HepG2 (cell line): ENCODE measurements at regions not wholly inside any gene's neighbourhood (a gene's known extent, or its start where the extent isn't known, plus 50 kb on each side); places are given as distances from the start of the nearest gene placed in this dataset.

ENCODE experiments used
- ATAC-seq: fragments of 200-7000 bp; cut with Tn5 transposase; 3 replicates; pipeline ENCODE4 v1.9.1; 2020; ENCODE audit warnings: mild to moderate bottlenecking, moderate library complexity
- BruUV-seq: library from RNA; stranded (reverse); fragments of 400-500 nt; replicated peaks from 2 replicates; lab custom pipeline; 2021; lab: Mats Ljungman, UMichigan
- CTCF ChIA-PET: fragments of 300-600 bp; formaldehyde crosslinking; extraction: SDS; loops from one replicate; lab custom pipeline; 2021; ENCODE audit warnings: low total read pairs, inconsistent platforms, low intra/inter-chr PET ratio; lab: Yijun Ruan, JAX
- POLR2A ChIA-PET: fragments of 350-600 bp; sonication (Branson Sonifier 250); formaldehyde crosslinking; loops from one replicate; lab custom pipeline; 2020; ENCODE audit warnings: antibody characterized with exemption, inconsistent platforms; lab: Yijun Ruan, JAX
- DNase-seq: peaks from one replicate; pipeline ENCODE4 v3.0.0-alpha.2; 2015; ENCODE audit warnings: low spot score
- FAIRE-seq: peaks from 3 replicates; lab custom pipeline; 2011; peaks lifted over from hg19 to GRCh38; lab: Jason Lieb, UNC
- H2AFZ ChIP-seq: one replicate; pipeline ENCODE4 v1.6.1; 2011; ENCODE audit warnings: low read length, inconsistent platforms
- H3K27ac ChIP-seq: fragments of 300-600 bp; 3 replicates; pipeline ENCODE4 v1.8.0; 2011; ENCODE audit warnings: mixed run types, mild to moderate bottlenecking, mixed read lengths, low read length, inconsistent platforms; ENCODE audit not compliant: insufficient read depth; ENCODE audit errors: extremely low read length
- H3K27me3 ChIP-seq, 2 experiments: fragments of 200-600 bp in 1 of 2; 2 replicates in 1 of 2; 3 replicates in 1 of 2; pipeline versions ENCODE4 v1.6.0 to v1.8.0; 2011; ENCODE audit warnings: low read length in 2 of 2, mild to moderate bottlenecking in 2 of 2, moderate library complexity in 2 of 2, inconsistent platforms in 1 of 2; ENCODE audit not compliant: insufficient read depth in 2 of 2, control insufficient read depth in 1 of 2
- H3K36me3 ChIP-seq, 2 experiments: fragments of 200-600 bp in 1 of 2; replicated peaks in 1 of 2; 2 replicates in 1 of 2; 3 replicates in 1 of 2; pipeline versions ENCODE4 v1.5.1 to v1.8.0; 2011; ENCODE audit warnings: low read length in 2 of 2, inconsistent platforms in 1 of 2; ENCODE audit not compliant: insufficient read depth in 2 of 2, control insufficient read depth in 1 of 2
- H3K4me1 ChIP-seq: 2 replicates; pipeline ENCODE4 v1.5.1; 2012; ENCODE audit warnings: low read length, inconsistent platforms; ENCODE audit not compliant: insufficient read depth
- H3K4me2 ChIP-seq: 2 replicates; pipeline ENCODE4 v1.6.0; 2011; ENCODE audit warnings: low read depth, low read length, inconsistent platforms
- H3K4me3 ChIP-seq, 3 experiments: fragments of 200-600 bp in 1 of 3; sonication (generic), shearing (Covaris generic) in 1 of 3; replicated peaks in 1 of 3; 2 replicates each; pipeline ENCODE4 v1.5.1; 2011 to 2016; ENCODE audit warnings: low read length in 3 of 3, inconsistent platforms in 2 of 3, low read depth in 2 of 3, mild to moderate bottlenecking in 2 of 3, control low read depth in 1 of 3, mixed read lengths in 1 of 3; ENCODE audit not compliant: insufficient read depth in 1 of 3
- H3K79me2 ChIP-seq: one replicate; pipeline ENCODE4 v1.6.1; 2011; ENCODE audit warnings: low read length, inconsistent platforms; ENCODE audit not compliant: insufficient read depth
- H3K9ac ChIP-seq: 2 replicates; pipeline ENCODE4 v1.6.0; 2011; ENCODE audit warnings: mild to moderate bottlenecking, low read depth, low read length, inconsistent platforms; ENCODE audit not compliant: insufficient read depth
- H3K9me3 ChIP-seq: 2 replicates; pipeline ENCODE4 v1.5.1; 2012; ENCODE audit warnings: mild to moderate bottlenecking, low read length
- H4K20me1 ChIP-seq: 2 replicates; pipeline ENCODE4 v1.6.0; 2011; ENCODE audit warnings: inconsistent platforms, mild to moderate bottlenecking, low read length, moderate library complexity; ENCODE audit not compliant: insufficient read depth
- CHCHD3 ChIP-seq: sonication (generic); formaldehyde crosslinking; IDR thresholded peaks from 2 replicates; pipeline ENCODE4 v1.8.0; 2022; ENCODE audit warnings: mild to moderate bottlenecking, missing genetic modification reagents, moderate library complexity
- HOXA3 ChIP-seq: sonication (generic); formaldehyde crosslinking; IDR thresholded peaks from 2 replicates; pipeline ENCODE4 v1.5.0; 2020; ENCODE audit warnings: missing genetic modification reagents
- JUN ChIP-seq: sonication (generic); formaldehyde crosslinking; IDR thresholded peaks from 2 replicates; pipeline ENCODE4 v1.4.0; 2020; ENCODE audit warnings: mild to moderate bottlenecking, missing genetic modification reagents
- KDM5A ChIP-seq: fragments of 200-600 bp; sonication (generic); IDR thresholded peaks from 2 replicates; pipeline ENCODE4 v1.7.0; 2018; ENCODE audit warnings: antibody characterized with exemption, mild to moderate bottlenecking, low read length, borderline replicate concordance
- NCOA5 ChIP-seq: sonication (generic); formaldehyde crosslinking; IDR thresholded peaks from 2 replicates; pipeline ENCODE4 v1.4.0; 2020; ENCODE audit warnings: missing genetic modification reagents
- SATB2 ChIP-seq: sonication (generic); formaldehyde crosslinking; IDR thresholded peaks from 2 replicates; pipeline ENCODE4 v1.5.0; 2020; ENCODE audit warnings: missing genetic modification reagents
- WGBS: methylation state at CpG from one replicate; pipeline ENCODE4 v1.1.6; 2017; ENCODE audit warnings: low lambda C conversion rate; 5-methylcytosine and 5-hydroxymethylcytosine counted together
- in situ Hi-C: cut with HindIII; loops from 2 replicates; pipeline ENCODE4 v1.10.0; 2017; ENCODE audit warnings: low pct_unique_long_range_greater_than_20kb; ENCODE audit not compliant: extremely low pct_ligation_motif_present
- intact Hi-C: fragments of 100-400 bp; cut with micrococcal nuclease; formaldehyde crosslinking; loops from one replicate; pipeline ENCODE4 v1.10.0; 2022; ENCODE audit not compliant: unreplicated experiment

DNA sequence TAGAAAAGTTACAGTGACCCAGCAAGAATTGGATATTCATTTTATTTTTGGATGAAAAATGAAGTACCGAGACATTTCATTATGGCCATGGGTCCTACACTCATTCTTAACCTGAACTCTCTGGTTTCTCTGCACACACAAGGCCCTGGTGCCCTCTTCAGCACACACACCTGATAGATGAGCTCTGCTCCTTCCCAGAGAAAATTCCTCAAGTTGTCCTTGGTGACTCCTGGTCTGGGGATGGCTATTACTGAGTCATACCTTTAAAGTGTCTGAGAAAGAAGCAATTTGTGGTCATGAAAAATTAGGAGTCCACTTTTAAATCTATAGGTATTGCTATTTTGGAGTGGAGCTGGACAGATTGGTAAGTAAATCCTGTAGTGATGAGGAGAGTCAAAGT is 311.5 kb downstream of the CDH2 start (continued):
- TF ChIP-seq CHCHD3 (CRISPR knock-in tag): no peak

DNA sequence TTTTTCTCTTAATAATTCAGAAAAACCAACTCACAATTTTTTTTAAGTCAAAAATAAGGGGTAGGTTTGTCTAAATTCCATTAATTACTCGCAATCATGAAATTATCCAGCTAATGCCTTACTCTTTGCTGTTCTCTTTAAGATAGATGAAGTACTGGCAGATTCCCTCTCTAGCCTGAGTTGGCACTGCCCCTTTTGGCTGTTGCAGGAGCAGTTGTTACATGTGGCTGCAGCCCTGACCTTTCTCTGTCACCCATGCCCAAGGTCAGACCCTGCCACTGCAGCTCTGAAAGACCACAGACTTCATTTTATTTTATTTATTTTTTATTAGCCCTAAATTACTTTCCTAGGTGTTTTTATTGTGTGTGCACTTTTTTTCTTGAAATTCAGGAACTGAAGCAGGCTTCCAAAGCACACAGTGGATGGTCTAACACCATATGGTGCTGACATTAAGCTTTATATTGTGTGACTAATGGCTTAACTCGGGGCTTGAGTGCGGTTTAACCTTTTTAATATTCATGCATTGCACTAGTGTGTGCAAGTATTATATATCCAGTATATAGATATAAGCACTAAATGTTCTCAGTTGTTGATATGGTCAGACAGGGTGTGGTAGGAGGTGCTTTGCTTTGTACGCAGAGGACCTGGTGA is 313.0 kb downstream of the CDH2 start:
- ChIA-PET POLR2A (no interaction called here), CTCF (no interaction called here)
- Histone ChIP-seq H4K20me1 (no peaks in the 10 kb centered on the region), H3K79me2 (no peaks in the 10 kb centered on the region), H3K9me3 (no peaks in the 10 kb centered on the region), H3K4me2 (no peak overlapping the region), H3K36me3 (no peaks in the 10 kb centered on the region), H3K27ac (no peak overlapping the region), H3K9ac (no peak overlapping the region), H2AFZ (no peak overlapping the region), H3K4me1 (no peaks in the 10 kb centered on the region), H3K4me3 (no peak overlapping the region), H3K27me3 (no peaks in the 10 kb centered on the region)
- intact Hi-C loops (no loop called here), in situ Hi-C loops (no loop called here)
- FAIRE-seq (no peak), ATAC-seq (no peak), DNase-seq (no peak)
- WGBS: 24% methylated on average over 4 of the region's 4 CpGs
- BruUV-seq: no TSS peak
- no peak for TF ChIP-seq KDM5A
- no peak for TF ChIP-seq JUN (CRISPR knock-in tag)
- no peak for TF ChIP-seq NCOA5
- TF ChIP-seq SATB2 (CRISPR knock-in tag): no peak

DNA sequence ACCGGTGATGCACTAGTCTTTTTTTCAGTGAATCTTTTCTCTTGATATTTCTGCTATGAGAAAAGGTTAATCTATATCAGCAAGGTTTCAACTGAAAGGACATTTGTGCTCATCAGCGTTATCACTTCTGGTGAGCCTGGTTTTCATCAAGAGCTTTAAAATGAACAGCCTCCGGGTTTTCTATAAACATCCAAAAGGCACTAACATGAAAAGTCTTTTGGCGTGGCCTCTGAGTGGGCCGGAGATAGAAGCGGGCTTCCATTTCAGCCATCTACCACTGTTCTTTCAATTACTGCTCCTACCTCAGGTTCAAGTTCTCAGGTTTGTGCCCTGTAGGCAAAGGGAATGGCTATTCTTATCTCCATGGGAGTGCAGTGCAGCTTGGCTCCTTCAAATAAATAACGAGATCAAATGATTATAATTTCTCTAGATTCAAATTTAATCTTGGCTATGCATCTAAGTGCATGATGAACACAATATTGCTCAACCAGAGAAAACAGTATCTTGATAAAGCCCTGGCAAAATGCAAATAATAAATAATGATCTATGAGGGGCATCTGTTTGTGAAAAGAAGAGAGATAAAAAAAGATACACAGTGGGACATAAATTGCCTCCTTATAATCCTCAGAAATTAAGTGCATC is 314.8 kb downstream of the CDH2 start:
- BruUV-seq: no TSS peak
- Histone ChIP-seq H3K79me2 (no peaks in the 10 kb centered on the region), H3K9ac (no peak overlapping the region), H3K4me1 (no peaks in the 10 kb centered on the region), H3K4me2 (no peak overlapping the region), H4K20me1 (no peaks in the 10 kb centered on the region), H3K4me3 (no peak overlapping the region), H3K9me3 (no peaks in the 10 kb centered on the region), H3K27ac (no peak overlapping the region), H2AFZ (no peak overlapping the region), H3K27me3 (no peaks in the 10 kb centered on the region), H3K36me3 (no peaks in the 10 kb centered on the region)
- ATAC-seq: no peak
- CTCF ChIA-PET: no interaction called here
- no peak for FAIRE-seq
- no peak for DNase-seq
- WGBS: 53% methylated on average over 7 of the region's 7 CpGs
- POLR2A ChIA-PET: no interaction called here
- in situ Hi-C loops: no loop called here
- intact Hi-C loops: no loop called here
- TF ChIP-seq HOXA3: no peak
